Colonic mucosa (tissue), 4 donors: ENCODE measurements at regions not wholly inside any gene's neighbourhood (a gene's known extent, or its start where the extent isn't known, plus 50 kb on each side); places are given as distances from the start of the nearest gene placed in this dataset.

Source experiments
- DNase-seq: peaks from one replicate; pipeline ENCODE4 v3.0.0-alpha.2; 2020
- H3K27ac ChIP-seq: fragments of 200-600 bp; one replicate; pipeline ENCODE4 v1.8.0; 2021
- H3K27me3 ChIP-seq: fragments of 200-600 bp; one replicate; pipeline ENCODE4 v1.8.0; 2021
- H3K36me3 ChIP-seq: fragments of 200-600 bp; one replicate; pipeline ENCODE4 v1.8.0; 2021
- H3K4me1 ChIP-seq: fragments of 200-600 bp; one replicate; pipeline ENCODE4 v1.8.0; 2021; ENCODE audit warnings: mild to moderate bottlenecking
- H3K4me3 ChIP-seq: fragments of 200-600 bp; one replicate; pipeline ENCODE4 v1.8.0; 2021
- H3K9ac ChIP-seq, 2 donors: one replicate each; pipeline ENCODE4 v1.7.0; 2013; ENCODE audit warnings: control low read depth in 2 of 2, low read depth in 2 of 2, low read length in 2 of 2
- H3K9me3 ChIP-seq: fragments of 200-600 bp; one replicate; pipeline ENCODE4 v1.8.0; 2021
- intact Hi-C: fragments of 100-400 bp; cut with DNase I; formaldehyde crosslinking; loops from one replicate; pipeline ENCODE4 v1.14.1; 2022
- TF ChIP-seq, protein P1 (sequence below): fragments of 200-600 bp; IDR thresholded peaks from one replicate; pipeline ENCODE4 v1.8.0; 2022; ENCODE audit warnings: antibody characterized with exemption, mild to moderate bottlenecking
- donor health status: healthy.
- donor health status: DM: no; HTN: no; CAD: no.
- donor health status: DM: no; HTN: no; CAD: no.

DNA sequence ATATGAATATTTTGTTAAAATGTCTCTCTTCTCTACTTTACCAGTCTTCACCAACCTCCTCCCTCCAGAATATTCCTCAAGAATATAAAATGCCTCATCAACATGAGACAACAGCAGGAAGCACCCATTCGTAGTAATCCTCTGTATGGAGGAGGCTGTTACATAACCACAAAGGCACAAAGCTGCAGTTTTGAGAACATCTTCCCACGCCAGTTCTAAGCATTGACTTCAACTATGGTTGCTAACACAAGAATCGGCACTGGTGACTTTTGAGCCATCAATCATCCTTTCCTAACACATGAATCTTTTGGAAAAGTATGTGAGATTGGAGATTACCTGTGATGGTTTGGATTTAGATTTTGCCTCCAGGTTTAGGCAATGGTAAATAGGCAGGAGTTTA, 54.9 kb upstream of the CYP1B1 start:
- Histone ChIP-seq H3K27ac (no peak overlapping the region), H3K9ac (no peak overlapping the region), H3K4me3 (no peak overlapping the region), H3K9me3 (no peaks in the 10 kb centered on the region), H3K4me1 (no peaks in the 10 kb centered on the region), H3K27me3 (no peaks in the 10 kb centered on the region), H3K36me3 (no peaks in the 10 kb centered on the region)
- TF ChIP-seq, protein P1, sequence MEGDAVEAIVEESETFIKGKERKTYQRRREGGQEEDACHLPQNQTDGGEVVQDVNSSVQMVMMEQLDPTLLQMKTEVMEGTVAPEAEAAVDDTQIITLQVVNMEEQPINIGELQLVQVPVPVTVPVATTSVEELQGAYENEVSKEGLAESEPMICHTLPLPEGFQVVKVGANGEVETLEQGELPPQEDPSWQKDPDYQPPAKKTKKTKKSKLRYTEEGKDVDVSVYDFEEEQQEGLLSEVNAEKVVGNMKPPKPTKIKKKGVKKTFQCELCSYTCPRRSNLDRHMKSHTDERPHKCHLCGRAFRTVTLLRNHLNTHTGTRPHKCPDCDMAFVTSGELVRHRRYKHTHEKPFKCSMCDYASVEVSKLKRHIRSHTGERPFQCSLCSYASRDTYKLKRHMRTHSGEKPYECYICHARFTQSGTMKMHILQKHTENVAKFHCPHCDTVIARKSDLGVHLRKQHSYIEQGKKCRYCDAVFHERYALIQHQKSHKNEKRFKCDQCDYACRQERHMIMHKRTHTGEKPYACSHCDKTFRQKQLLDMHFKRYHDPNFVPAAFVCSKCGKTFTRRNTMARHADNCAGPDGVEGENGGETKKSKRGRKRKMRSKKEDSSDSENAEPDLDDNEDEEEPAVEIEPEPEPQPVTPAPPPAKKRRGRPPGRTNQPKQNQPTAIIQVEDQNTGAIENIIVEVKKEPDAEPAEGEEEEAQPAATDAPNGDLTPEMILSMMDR: no peak
- intact Hi-C loops: no loop called here
- DNase-seq: no peak

GRCh38 chr2:38129987-38130386, 54.0 kb upstream of the CYP1B1 start:
- Histone ChIP-seq H3K27me3 (no peaks in the 10 kb centered on the region), H3K9me3 (no peaks in the 10 kb centered on the region), H3K27ac (no peak overlapping the region), H3K36me3 (no peaks in the 10 kb centered on the region), H3K4me1 (no peaks in the 10 kb centered on the region), H3K4me3 (no peak overlapping the region), H3K9ac (no peak overlapping the region)
- intact Hi-C loops: no loop called here
- DNase-seq: no peak
- TF ChIP-seq, protein P1: no peak

GRCh38 chr2:38129481-38129880, 53.5 kb upstream of the CYP1B1 start:
- Histone ChIP-seq H3K27me3 (no peaks in the 10 kb centered on the region), H3K36me3 (no peaks in the 10 kb centered on the region), H3K4me3 (no peak overlapping the region), H3K4me1 (no peaks in the 10 kb centered on the region), H3K27ac (no peak overlapping the region), H3K9ac (no peak overlapping the region), H3K9me3 (no peaks in the 10 kb centered on the region)
- intact Hi-C loops: no loop called here
- DNase-seq: no peak
- TF ChIP-seq, protein P1: no peak

- DNase-seq: no peak
- no peaks in the 10 kb centered on the region for H3K27me3 ChIP-seq
- TF ChIP-seq, protein P1: no peak
- no peak overlapping the region for H3K27ac ChIP-seq
- no peaks in the 10 kb centered on the region for H3K36me3 ChIP-seq
- no peak overlapping the region for H3K9ac ChIP-seq
- H3K4me3 ChIP-seq: no peak overlapping the region
- H3K9me3 ChIP-seq: no peaks in the 10 kb centered on the region
- intact Hi-C loops: no loop called here
- no peaks in the 10 kb centered on the region for H3K4me1 ChIP-seq
Observed at GRCh38 chr2:38128653-38129052, 52.7 kb upstream of the CYP1B1 start.

- TF ChIP-seq, protein P1: no peak
- H3K27ac ChIP-seq: no peak overlapping the region
- intact Hi-C loops: no loop called here
Observed at GRCh38 chr2:38127277-38127676, 51.3 kb upstream of the CYP1B1 start.

GRCh38 chr2:38125842-38126241, 49.9 kb upstream of the CYP1B1 start:
- H3K27ac ChIP-seq: no peak overlapping the region
- H3K27me3 ChIP-seq: no peaks in the 10 kb centered on the region
- peaks cover 2% of the 10 kb centered on the region for H3K4me1 ChIP-seq
- DNase-seq: no peak
- no peaks in the 10 kb centered on the region for H3K36me3 ChIP-seq
- intact Hi-C loops: no loop called here
- H3K9ac ChIP-seq: no peak overlapping the region
- H3K4me3 ChIP-seq: no peak overlapping the region
- no peaks in the 10 kb centered on the region for H3K9me3 ChIP-seq
- TF ChIP-seq, protein P1: no peak

More at GRCh38 chr2:38127277-38127676, 51.3 kb upstream of the CYP1B1 start:
- DNase-seq: no peak
- H3K27me3 ChIP-seq: no peaks in the 10 kb centered on the region
- no peak overlapping the region for H3K4me3 ChIP-seq
- no peaks in the 10 kb centered on the region for H3K36me3 ChIP-seq
- no peaks in the 10 kb centered on the region for H3K4me1 ChIP-seq
- no peak overlapping the region for H3K9ac ChIP-seq
- no peaks in the 10 kb centered on the region for H3K9me3 ChIP-seq
